ENCODE measurements at regions not wholly inside any gene's neighbourhood (a gene's known extent, or its start where the extent isn't known, plus 50 kb on each side); places are given as distances from the start of the nearest gene placed in this dataset.

DNA sequence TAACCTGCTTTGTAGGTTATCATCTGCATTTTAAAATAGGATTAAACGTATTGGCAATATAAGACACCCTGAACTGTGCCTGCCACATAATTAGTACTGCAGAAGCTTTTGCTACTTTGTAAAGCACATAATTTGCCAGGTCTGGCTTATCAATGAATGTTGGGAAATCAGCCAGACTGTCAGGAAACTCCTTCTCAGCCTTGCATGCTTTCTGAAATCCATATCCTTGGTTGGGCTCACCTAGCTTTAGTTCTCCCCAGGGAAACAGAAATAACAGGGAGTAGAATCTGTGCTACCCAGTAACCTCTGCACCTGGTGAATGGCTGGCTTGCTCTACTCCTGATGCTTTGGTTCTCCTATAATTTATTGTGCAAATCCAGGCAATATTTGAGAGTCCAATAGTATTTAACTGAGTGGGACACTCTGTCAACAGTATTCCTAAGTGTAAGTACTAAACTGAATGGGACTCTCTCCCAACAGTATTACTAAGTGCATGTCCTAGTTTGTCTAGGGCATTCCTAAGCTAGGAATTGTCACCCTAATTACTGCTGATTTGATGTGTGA is 354.5 kb downstream of the WDR72 start:
- Histone ChIP-seq H3K9me2 (ENCODE audit: insufficient read depth) (no peaks in the 10 kb centered on the region), H3K9me3 (ENCODE audit: control insufficient read depth in 1 of 2, insufficient read depth in 1 of 2, low read depth in 1 of 2, low read length in 2 of 2) (no peaks in the 10 kb centered on the region; a peak in 1 of 4 replicates), H3K27me3 (ENCODE audit: insufficient read depth, low read length) (peaks cover 4% of the 10 kb centered on the region), H3K27ac (ENCODE audit: low read depth, low read length) (no peak overlapping the region), H2AFZ (ENCODE audit: low read depth, low read length, poor library complexity, severe bottlenecking) (no peak overlapping the region), H3K4me1 (ENCODE audit: control insufficient read depth in 1 of 2, insufficient read depth in 2 of 2, low read length in 2 of 2) (no peaks in the 10 kb centered on the region), H3K36me3 (ENCODE audit: control insufficient read depth in 1 of 2, insufficient read depth in 2 of 2, low read length in 2 of 2) (no peaks in the 10 kb centered on the region), H3K4me2 (ENCODE audit: low read length) (no peak overlapping the region), H4K20me1 (ENCODE audit: insufficient read depth) (no peaks in the 10 kb centered on the region), H3K9ac (ENCODE audit: low read length) (no peak overlapping the region), H3K4me3 (replicated peaks in 1 of 2; ENCODE audit: low read depth in 1 of 2, low read length in 2 of 2) (no peak overlapping the region), H3K79me2 (ENCODE audit: insufficient read depth, low read length) (no peaks in the 10 kb centered on the region)
- BruUV-seq (replicated peaks) = no TSS peak
- ATAC-seq (no peak), DNase-seq (ENCODE audit: low read depth, low spot score) (no peak)
- CTCF ChIA-PET = no interaction called here
- intact Hi-C loops (cut with micrococcal nuclease) = no loop called here
- POLR2A ChIA-PET = no interaction called here
- RAD21 ChIA-PET (ENCODE audit: low non-redundant PET in 1 of 2, low total read pairs in 2 of 2, uncharacterized antibody in 2 of 2, unreplicated experiment in 2 of 2) = no interaction called here
- TF ChIP-seq MAX (IDR thresholded peaks at IDR 0.05) (no peak), JUND (IDR thresholded peaks at IDR 0.05) (no peak), ATF3 (IDR thresholded peaks at IDR 0.05) (no peak), CTCF (IDR thresholded peaks at IDR 0.05 in 2 of 3, conservative IDR thresholded peaks at IDR 0.05 in 1 of 3; ENCODE audit: borderline replicate concordance in 1 of 3, insufficient read depth in 1 of 3, low read depth in 2 of 3, low read length in 2 of 3) (no peak)
- TF ChIP-seq, protein P1, sequence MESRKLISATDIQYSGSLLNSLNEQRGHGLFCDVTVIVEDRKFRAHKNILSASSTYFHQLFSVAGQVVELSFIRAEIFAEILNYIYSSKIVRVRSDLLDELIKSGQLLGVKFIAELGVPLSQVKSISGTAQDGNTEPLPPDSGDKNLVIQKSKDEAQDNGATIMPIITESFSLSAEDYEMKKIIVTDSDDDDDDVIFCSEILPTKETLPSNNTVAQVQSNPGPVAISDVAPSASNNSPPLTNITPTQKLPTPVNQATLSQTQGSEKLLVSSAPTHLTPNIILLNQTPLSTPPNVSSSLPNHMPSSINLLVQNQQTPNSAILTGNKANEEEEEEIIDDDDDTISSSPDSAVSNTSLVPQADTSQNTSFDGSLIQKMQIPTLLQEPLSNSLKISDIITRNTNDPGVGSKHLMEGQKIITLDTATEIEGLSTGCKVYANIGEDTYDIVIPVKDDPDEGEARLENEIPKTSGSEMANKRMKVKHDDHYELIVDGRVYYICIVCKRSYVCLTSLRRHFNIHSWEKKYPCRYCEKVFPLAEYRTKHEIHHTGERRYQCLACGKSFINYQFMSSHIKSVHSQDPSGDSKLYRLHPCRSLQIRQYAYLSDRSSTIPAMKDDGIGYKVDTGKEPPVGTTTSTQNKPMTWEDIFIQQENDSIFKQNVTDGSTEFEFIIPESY (IDR thresholded peaks at IDR 0.05; ENCODE audit: extremely low read depth, insufficient replicate concordance, low read length) = no peak
